Mesenchymal stem cell (in vitro differentiated cells and primary cell): ENCODE measurements at regions not wholly inside any gene's neighbourhood (a gene's known extent, or its start where the extent isn't known, plus 50 kb on each side); places are given as distances from the start of the nearest gene placed in this dataset.

ENCODE experiments used
- DNase-seq: peaks from one replicate; pipeline ENCODE4 v3.0.0-alpha.2; 2013
- H2AFZ ChIP-seq: one replicate; pipeline ENCODE4 v1.6.1; 2013; ENCODE audit warnings: low read depth, mild to moderate bottlenecking, control low read depth, inconsistent platforms, low read length, moderate library complexity
- H2AK5ac ChIP-seq: 2 replicates; pipeline ENCODE4 v1.6.1; 2013; ENCODE audit warnings: low read length, moderate library complexity, mild to moderate bottlenecking, inconsistent platforms; ENCODE audit not compliant: severe bottlenecking
- H2BK120ac ChIP-seq: one replicate; pipeline ENCODE4 v1.6.1; 2013; ENCODE audit warnings: low read depth, mild to moderate bottlenecking, inconsistent platforms, low read length, moderate library complexity
- H2BK12ac ChIP-seq, 2 experiments: one replicate each; pipeline ENCODE4 v1.6.1; 2013; ENCODE audit warnings: inconsistent platforms in 2 of 2, low read length in 2 of 2, mild to moderate bottlenecking in 2 of 2, moderate library complexity in 2 of 2, control low read depth in 1 of 2
- H2BK15ac ChIP-seq: one replicate; pipeline ENCODE4 v1.6.1; 2013; ENCODE audit warnings: mild to moderate bottlenecking, low read depth, inconsistent platforms; ENCODE audit not compliant: poor library complexity, severe bottlenecking
- H2BK5ac ChIP-seq: 2 replicates; pipeline ENCODE4 v1.6.1; 2013; ENCODE audit warnings: low read depth, mild to moderate bottlenecking, low read length, control low read depth, inconsistent platforms; ENCODE audit not compliant: poor library complexity, severe bottlenecking
- H3K14ac ChIP-seq, 2 experiments: one replicate each; pipeline ENCODE4 v1.6.1; 2013; ENCODE audit warnings: inconsistent platforms in 2 of 2, low read length in 2 of 2, control low read depth in 1 of 2, mild to moderate bottlenecking in 1 of 2, moderate library complexity in 1 of 2
- H3K18ac ChIP-seq, 2 experiments: one replicate each; pipeline ENCODE4 v1.6.1; 2013; ENCODE audit warnings: inconsistent platforms in 2 of 2, low read length in 2 of 2, control low read depth in 1 of 2, low read depth in 1 of 2, mild to moderate bottlenecking in 1 of 2
- H3K23ac ChIP-seq, 2 experiments: one replicate each; pipeline ENCODE4 v1.6.1; 2013; ENCODE audit warnings: inconsistent platforms in 2 of 2, low read length in 2 of 2, mild to moderate bottlenecking in 2 of 2, moderate library complexity in 2 of 2, control low read depth in 1 of 2
- H3K27ac ChIP-seq: 2 replicates; pipeline ENCODE4 v1.5.1; 2013; ENCODE audit warnings: mild to moderate bottlenecking, moderate library complexity, low read length, control low read depth, inconsistent platforms; ENCODE audit not compliant: poor library complexity, severe bottlenecking
- H3K27me3 ChIP-seq, 2 experiments: 2 replicates each; pipeline versions ENCODE4 v1.6.1 to v1.7.0; 2013; ENCODE audit warnings: low read length in 2 of 2, mild to moderate bottlenecking in 2 of 2, moderate library complexity in 2 of 2, control low read depth in 1 of 2, inconsistent platforms in 1 of 2; ENCODE audit not compliant: control insufficient read depth in 1 of 2, insufficient read depth in 1 of 2
- H3K36me3 ChIP-seq, 2 experiments: 2 replicates each; pipeline versions ENCODE4 v1.6.1 to v1.7.0; 2013; ENCODE audit warnings: low read length in 2 of 2, control low read depth in 1 of 2, inconsistent platforms in 1 of 2, low read depth in 1 of 2, mild to moderate bottlenecking in 1 of 2; ENCODE audit not compliant: insufficient read depth in 2 of 2, control insufficient read depth in 1 of 2
- H3K4ac ChIP-seq, 2 experiments: one replicate each; pipeline ENCODE4 v1.6.1; 2013; ENCODE audit warnings: inconsistent platforms in 2 of 2, low read length in 2 of 2, mild to moderate bottlenecking in 2 of 2, moderate library complexity in 2 of 2, control low read depth in 1 of 2, low read depth in 1 of 2
- H3K4me1 ChIP-seq: 2 replicates; pipeline ENCODE4 v1.6.1; 2013; ENCODE audit warnings: low read depth, low read length, control low read depth; ENCODE audit not compliant: control insufficient read depth, insufficient read depth
- H3K4me2 ChIP-seq: 2 replicates; pipeline ENCODE4 v1.6.1; 2013; ENCODE audit warnings: low read length, mild to moderate bottlenecking, inconsistent platforms; ENCODE audit not compliant: poor library complexity, severe bottlenecking
- H3K4me3 ChIP-seq, 2 experiments: 2 replicates each; pipeline versions ENCODE4 v1.5.1 to v1.7.0; 2013; ENCODE audit warnings: low read length in 2 of 2, mild to moderate bottlenecking in 2 of 2, control low read depth in 1 of 2, low read depth in 1 of 2; ENCODE audit not compliant: insufficient read depth in 1 of 2
- H3K79me1 ChIP-seq: replicated peaks from 2 replicates; pipeline ENCODE4 v1.6.1; 2013; ENCODE audit warnings: mild to moderate bottlenecking, control low read depth, low read length, inconsistent platforms; ENCODE audit not compliant: poor library complexity, severe bottlenecking
- H3K9ac ChIP-seq: 2 replicates; pipeline ENCODE4 v1.7.0; 2013; ENCODE audit warnings: mild to moderate bottlenecking, low read length, moderate library complexity
- H3K9me3 ChIP-seq: 2 replicates; pipeline ENCODE4 v1.7.0; 2013; ENCODE audit warnings: mild to moderate bottlenecking, low read length; ENCODE audit not compliant: control insufficient read depth
- H4K8ac ChIP-seq: one replicate; pipeline ENCODE4 v1.6.1; 2013; ENCODE audit warnings: inconsistent platforms, mild to moderate bottlenecking, low read length, moderate library complexity
- H4K91ac ChIP-seq: one replicate; pipeline ENCODE4 v1.6.1; 2013; ENCODE audit warnings: mild to moderate bottlenecking, low read length, inconsistent platforms
- WGBS: methylation state at CpG from one replicate; pipeline ENCODE4 v1.1.7; 2013; ENCODE audit warnings: mixed read lengths; 5-methylcytosine and 5-hydroxymethylcytosine counted together

DNA sequence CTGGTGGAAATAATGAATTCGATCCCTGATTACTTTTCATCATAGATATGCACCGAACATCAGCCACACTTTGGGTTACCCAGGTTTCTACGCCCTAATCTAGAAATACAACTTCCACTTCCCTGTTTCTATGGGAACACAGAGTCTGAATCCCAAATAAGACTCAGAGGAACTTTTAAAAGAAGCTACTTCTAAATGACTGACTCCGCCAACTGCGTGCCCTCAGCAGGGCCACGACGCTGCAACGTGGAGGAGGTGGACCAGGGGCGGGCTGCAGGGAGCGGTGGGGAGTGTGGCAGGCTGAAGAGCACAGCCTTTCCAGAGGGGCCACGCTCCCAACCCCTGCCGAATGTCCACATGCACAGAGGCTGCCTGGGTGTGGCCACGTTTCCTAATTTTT is 304.0 kb downstream of the SHANK2 start:
- H2BK15ac ChIP-seq: no peak overlapping the region
- DNase-seq: no peak
- H3K4me2 ChIP-seq: no peak overlapping the region
- H2AK5ac ChIP-seq: no peak overlapping the region
- no peaks in the 10 kb centered on the region for H3K79me1 ChIP-seq
- no peak overlapping the region for H3K4me3 ChIP-seq
- peaks cover under 1% of the 10 kb centered on the region for H3K9me3 ChIP-seq
- H3K4ac ChIP-seq: no peak overlapping the region
- no peak overlapping the region for H2BK12ac ChIP-seq
- H3K23ac ChIP-seq: no peak overlapping the region
- no peaks in the 10 kb centered on the region for H3K36me3 ChIP-seq
- H4K91ac ChIP-seq: no peak overlapping the region
- no peaks in the 10 kb centered on the region for H3K27me3 ChIP-seq
- H2AFZ ChIP-seq: no peak overlapping the region
- no peak overlapping the region for H3K18ac ChIP-seq
- H2BK5ac ChIP-seq: no peak overlapping the region
- no peak overlapping the region for H3K9ac ChIP-seq
- peaks cover 2% of the 10 kb centered on the region for H3K4me1 ChIP-seq
- WGBS: 94% methylated on average over 10 of the region's 13 CpGs
- H3K14ac ChIP-seq: no peak overlapping the region
- H2BK120ac ChIP-seq: no peak overlapping the region
- no peak overlapping the region for H3K27ac ChIP-seq
- H4K8ac ChIP-seq: no peak overlapping the region

DNA sequence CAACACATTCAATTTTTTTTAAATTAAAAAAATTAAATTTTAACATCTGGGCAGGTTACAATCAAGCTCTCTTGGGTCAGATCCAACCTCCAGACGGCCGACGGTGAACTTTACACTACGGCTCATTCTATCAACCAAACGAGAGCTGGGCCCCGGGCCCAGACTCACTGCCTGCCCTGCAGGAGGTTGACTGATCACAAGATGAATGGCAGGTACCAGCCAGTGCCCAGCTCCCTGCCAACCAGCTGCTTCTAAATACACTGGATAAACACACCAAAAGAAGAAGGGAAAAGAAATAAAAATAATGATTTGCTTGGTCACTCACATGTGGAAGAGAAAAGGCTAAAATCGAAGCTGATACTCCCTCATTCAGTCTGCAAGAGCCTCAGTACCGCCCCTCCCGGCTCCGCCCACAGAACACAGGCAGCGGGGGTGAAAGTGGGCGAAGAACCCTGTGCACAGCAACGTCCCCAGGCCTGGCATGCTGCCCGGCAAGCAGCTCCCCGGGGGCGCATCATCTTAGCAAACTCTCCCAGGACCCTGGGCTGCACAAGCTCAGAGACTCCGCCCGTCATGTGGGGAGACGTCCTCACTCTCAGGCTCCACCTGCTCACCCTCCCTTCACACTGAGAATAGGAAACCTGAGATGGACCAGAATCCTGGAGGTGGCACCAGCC is 303.4 kb downstream of the SHANK2 start:
- H2BK120ac ChIP-seq: no peak overlapping the region
- H3K4ac ChIP-seq: no peak overlapping the region
- H3K4me1 ChIP-seq: peaks cover 2% of the 10 kb centered on the region
- no peaks in the 10 kb centered on the region for H3K27me3 ChIP-seq
- DNase-seq: no peak
- no peaks in the 10 kb centered on the region for H3K79me1 ChIP-seq
- no peak overlapping the region for H2AFZ ChIP-seq
- no peak overlapping the region for H3K27ac ChIP-seq
- 79% methylated on average over 19 of the region's 19 CpGs for WGBS
- no peak overlapping the region for H2BK15ac ChIP-seq
- H3K18ac ChIP-seq: no peak overlapping the region
- no peak overlapping the region for H2BK12ac ChIP-seq
- no peaks in the 10 kb centered on the region for H3K36me3 ChIP-seq
- H3K9me3 ChIP-seq: no peaks in the 10 kb centered on the region
- H4K8ac ChIP-seq: no peak overlapping the region
- no peak overlapping the region for H3K14ac ChIP-seq
- no peak overlapping the region for H3K4me2 ChIP-seq
- no peak overlapping the region for H4K91ac ChIP-seq
- no peak overlapping the region for H2BK5ac ChIP-seq
- H3K23ac ChIP-seq: no peak overlapping the region
- H3K4me3 ChIP-seq: no peak overlapping the region
- no peak overlapping the region for H3K9ac ChIP-seq
- H2AK5ac ChIP-seq: no peak overlapping the region

DNA sequence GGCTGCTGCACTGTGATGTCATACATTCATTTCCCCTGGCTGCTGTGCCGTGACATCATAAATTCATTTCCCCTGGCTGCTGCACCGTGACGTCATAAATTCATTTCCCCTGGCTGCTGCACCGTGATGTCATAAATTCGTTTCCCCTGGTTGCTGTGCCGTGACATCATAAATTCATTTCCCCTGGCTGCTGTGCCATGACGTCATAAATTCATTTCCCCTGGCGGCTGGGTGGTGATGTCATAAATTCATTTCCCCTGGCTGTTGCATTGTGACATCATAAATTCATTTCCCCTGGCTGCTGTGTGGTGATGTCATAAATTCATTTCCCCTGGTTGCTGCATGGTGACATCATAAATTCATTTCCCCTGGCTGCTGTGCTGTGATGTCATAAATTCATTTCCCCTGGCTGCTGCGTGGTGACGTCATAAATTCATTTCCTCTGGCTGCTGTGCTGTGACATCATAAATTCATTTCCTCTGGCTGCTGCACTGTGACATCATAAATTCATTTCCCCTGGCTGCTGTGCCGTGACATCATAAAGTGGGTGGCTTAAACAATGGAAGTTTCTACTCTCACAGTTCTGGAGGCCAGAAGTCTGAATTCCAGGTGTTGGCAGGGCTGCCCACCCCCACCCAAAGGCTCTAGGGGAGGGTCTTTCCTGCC is 301.1 kb downstream of the SHANK2 start:
- Histone ChIP-seq H2BK12ac (no peak overlapping the region), H3K4ac (no peak overlapping the region), H4K8ac (no peak overlapping the region)

DNA sequence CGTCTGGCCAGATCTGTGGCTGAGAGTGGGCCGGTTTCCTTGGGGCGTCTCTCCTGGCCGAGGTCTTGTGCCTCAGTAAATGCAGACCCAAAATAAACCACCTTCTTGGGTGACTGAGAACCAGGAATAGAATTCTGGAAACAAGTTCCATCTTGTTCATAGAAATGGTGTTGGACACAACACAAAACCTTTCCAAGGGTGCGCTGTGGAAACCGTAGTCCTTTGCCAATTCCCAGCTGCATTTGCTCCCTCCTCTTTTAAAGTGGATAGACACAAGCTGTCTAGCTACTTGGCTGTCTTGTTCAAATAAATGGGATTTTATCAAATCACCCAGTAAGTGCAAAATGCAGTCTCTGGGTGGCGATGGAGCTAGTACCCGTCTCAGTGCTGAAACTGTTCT is 300.2 kb downstream of the SHANK2 start:
- no peak overlapping the region for H3K4me3 ChIP-seq
- H3K14ac ChIP-seq: no peak overlapping the region
- H2AFZ ChIP-seq: no peak overlapping the region
- H2BK5ac ChIP-seq: no peak overlapping the region
- H3K27ac ChIP-seq: no peak overlapping the region
- no peaks in the 10 kb centered on the region for H3K36me3 ChIP-seq
- no peak overlapping the region for H3K4me2 ChIP-seq
- no peak overlapping the region for H4K8ac ChIP-seq
- no peak overlapping the region for H2AK5ac ChIP-seq
- no peaks in the 10 kb centered on the region for H3K9me3 ChIP-seq
- no peak for DNase-seq
- H2BK15ac ChIP-seq: no peak overlapping the region
- H4K91ac ChIP-seq: no peak overlapping the region
- H3K9ac ChIP-seq: no peak overlapping the region
- H3K23ac ChIP-seq: no peak overlapping the region
- H3K27me3 ChIP-seq: no peaks in the 10 kb centered on the region
- H3K4ac ChIP-seq: no peak overlapping the region
- 93% methylated on average over 8 of the region's 8 CpGs for WGBS
- no peak overlapping the region for H2BK120ac ChIP-seq
- no peaks in the 10 kb centered on the region for H3K79me1 ChIP-seq
- H3K4me1 ChIP-seq: peaks cover 2% of the 10 kb centered on the region
- no peak overlapping the region for H2BK12ac ChIP-seq
- H3K18ac ChIP-seq: no peak overlapping the region

More for the DNA sequence above, 301.1 kb downstream of the SHANK2 start:
- H2BK5ac ChIP-seq: no peak overlapping the region
- H3K18ac ChIP-seq: no peak overlapping the region
- H2BK120ac ChIP-seq: no peak overlapping the region
- no peak overlapping the region for H3K14ac ChIP-seq
- no peak overlapping the region for H3K4me3 ChIP-seq
- H3K27me3 ChIP-seq: no peaks in the 10 kb centered on the region
- no peak overlapping the region for H4K91ac ChIP-seq
- no peak overlapping the region for H2BK15ac ChIP-seq
- H3K9me3 ChIP-seq: no peaks in the 10 kb centered on the region
- 84% methylated on average over 11 of the region's 11 CpGs for WGBS
- no peak overlapping the region for H3K4me2 ChIP-seq
- DNase-seq: no peak
- no peaks in the 10 kb centered on the region for H3K36me3 ChIP-seq
- no peak overlapping the region for H3K27ac ChIP-seq
- H2AK5ac ChIP-seq: no peak overlapping the region
- H3K4me1 ChIP-seq: peaks cover 2% of the 10 kb centered on the region
- no peak overlapping the region for H2AFZ ChIP-seq
- H3K79me1 ChIP-seq: no peaks in the 10 kb centered on the region
- no peak overlapping the region for H3K23ac ChIP-seq
- H3K9ac ChIP-seq: no peak overlapping the region
